Heart left ventricle (tissue), 13 donors: ENCODE measurements at regions not wholly inside any gene's neighbourhood (a gene's known extent, or its start where the extent isn't known, plus 50 kb on each side); places are given as distances from the start of the nearest gene placed in this dataset.

Source experiments
- POLR2A ChIP-seq, 2 donors: fragments of 450-650 bp; IDR thresholded peaks; one replicate each; pipeline ENCODE4 v1.6.1; 2017; ENCODE audit warnings: antibody characterized with exemption in 2 of 2, mild to moderate bottlenecking in 2 of 2, moderate library complexity in 2 of 2
- TF ChIP-seq, protein P1 (sequence below), 12 donors: fragments of 200-600 bp; sonication (generic) in 4 of 12; IDR thresholded peaks; one replicate each; pipeline versions ENCODE4 v1.5.0 to v1.8.0; 2018 to 2022; ENCODE audit warnings: antibody characterized with exemption in 12 of 12, mild to moderate bottlenecking in 5 of 12
- donor health status: ischemic (EF 13 %, LVEDD 7.1; RV severe dilation, severe dysfunction).
- donor health status: DM: no; HTN: yes; CAD: no.
- donor health status: DM: no; HTN: no; CAD: no.
- donor health status: ischemic (EF 25% LVEDD 6.9; RV normal size, moderate dysfunction).
- donor health status: ischemic (EF 25% LVEDD 5.7; RV mildly dilated, moderate dysfunction).
- donor health status: ischemic (EF 35%, LVEDD 5.7; RV mildly dilated, moderate dysfunction).
- donor health status: nonischemic (EF 11% LVEDD 7.7; RV severe dilation, severe dysfunction).
- donor health status: DM: yes; HTN: yes; CAD: no.
- donor health status: PGD.
- donor health status: ischemic (EF 29% LVEDD 5.4; RV normal size, mild dysfunction).
- donor health status: nonischemic (EF 23%, LVEDD 6.1; RV moderate dilation, normal function).

DNA sequence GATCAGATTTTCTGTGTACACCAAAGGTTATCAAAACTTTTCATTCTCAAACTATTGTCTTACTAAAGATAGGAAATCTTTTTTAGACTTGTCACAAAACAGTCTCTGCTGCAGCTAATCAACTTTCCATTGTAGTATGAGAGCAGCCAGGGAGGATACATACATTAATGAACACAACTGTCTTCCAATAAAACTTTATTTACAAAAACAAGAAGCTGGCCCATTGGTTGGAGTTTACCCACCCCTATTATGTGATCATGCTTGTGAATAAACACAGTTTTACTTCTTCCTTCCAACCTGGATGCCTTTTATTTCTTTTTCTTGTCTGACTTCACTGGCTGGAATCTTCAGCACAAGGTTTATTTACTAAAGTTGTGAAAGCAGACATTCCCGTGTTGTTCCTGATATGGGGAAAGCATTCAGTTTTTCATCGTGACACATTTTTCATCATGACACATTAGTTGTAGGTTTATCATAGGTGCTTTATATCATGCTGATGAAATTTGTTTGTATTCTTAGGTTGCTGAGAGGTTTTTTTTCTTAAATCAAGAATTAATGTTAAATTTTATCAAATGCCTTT is 98.5 kb upstream of the CDK13 start:
- TF ChIP-seq, protein P1, sequence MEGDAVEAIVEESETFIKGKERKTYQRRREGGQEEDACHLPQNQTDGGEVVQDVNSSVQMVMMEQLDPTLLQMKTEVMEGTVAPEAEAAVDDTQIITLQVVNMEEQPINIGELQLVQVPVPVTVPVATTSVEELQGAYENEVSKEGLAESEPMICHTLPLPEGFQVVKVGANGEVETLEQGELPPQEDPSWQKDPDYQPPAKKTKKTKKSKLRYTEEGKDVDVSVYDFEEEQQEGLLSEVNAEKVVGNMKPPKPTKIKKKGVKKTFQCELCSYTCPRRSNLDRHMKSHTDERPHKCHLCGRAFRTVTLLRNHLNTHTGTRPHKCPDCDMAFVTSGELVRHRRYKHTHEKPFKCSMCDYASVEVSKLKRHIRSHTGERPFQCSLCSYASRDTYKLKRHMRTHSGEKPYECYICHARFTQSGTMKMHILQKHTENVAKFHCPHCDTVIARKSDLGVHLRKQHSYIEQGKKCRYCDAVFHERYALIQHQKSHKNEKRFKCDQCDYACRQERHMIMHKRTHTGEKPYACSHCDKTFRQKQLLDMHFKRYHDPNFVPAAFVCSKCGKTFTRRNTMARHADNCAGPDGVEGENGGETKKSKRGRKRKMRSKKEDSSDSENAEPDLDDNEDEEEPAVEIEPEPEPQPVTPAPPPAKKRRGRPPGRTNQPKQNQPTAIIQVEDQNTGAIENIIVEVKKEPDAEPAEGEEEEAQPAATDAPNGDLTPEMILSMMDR (IDR thresholded peaks at IDR 0.05) = no peak
- TF ChIP-seq POLR2A (IDR thresholded peaks at IDR 0.05) = no peak
